G401.6 (cell line): ENCODE measurements at regions not wholly inside any gene's neighbourhood (a gene's known extent, or its start where the extent isn't known, plus 50 kb on each side); places are given as distances from the start of the nearest gene placed in this dataset.
"Not testable (repeated sequence)": the region's sequence is repeated elsewhere in the genome, so short reads cannot be mapped to it uniquely, and the experiment has no call there.

Experiments used
- FAIRE-seq: peaks from 2 replicates; lab custom pipeline; 2012; peaks lifted over from hg19 to GRCh38; lab: Jason Lieb, UNC

DNA sequence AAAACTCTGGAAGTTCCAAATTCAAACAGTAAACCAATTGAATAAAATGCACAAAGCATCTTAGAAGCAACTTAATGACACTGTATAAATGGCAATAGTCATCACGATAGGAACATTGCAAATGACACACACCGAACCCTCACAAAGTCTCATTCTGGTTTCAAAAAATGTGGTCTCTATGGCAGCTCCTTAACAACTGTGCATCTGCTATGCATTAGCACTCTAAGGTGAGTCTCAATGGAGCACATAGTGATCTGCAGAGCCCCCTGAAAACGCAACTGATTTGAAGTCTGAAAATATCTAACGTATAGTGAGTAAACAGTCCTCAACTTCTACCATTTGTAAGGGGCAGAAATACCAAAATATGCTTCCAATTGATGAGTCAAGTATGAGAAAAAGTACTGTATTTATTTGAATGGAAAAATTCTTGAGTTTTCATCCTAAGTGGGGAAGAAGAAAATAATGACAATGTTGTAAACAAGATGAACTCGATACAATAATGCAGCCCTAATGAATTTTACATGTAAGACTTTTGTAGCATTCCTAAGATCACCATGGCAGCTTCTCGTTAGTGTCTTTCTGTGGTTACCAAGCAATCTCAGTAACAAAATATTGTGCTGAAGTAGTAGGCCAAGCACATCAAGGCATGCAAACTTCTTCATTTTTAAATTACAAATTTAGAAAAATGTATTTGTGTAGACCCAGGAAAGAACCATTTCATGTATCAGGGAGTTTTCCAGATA, 517.5 kb upstream of the FAM174A start:
- FAIRE-seq = no peak

DNA sequence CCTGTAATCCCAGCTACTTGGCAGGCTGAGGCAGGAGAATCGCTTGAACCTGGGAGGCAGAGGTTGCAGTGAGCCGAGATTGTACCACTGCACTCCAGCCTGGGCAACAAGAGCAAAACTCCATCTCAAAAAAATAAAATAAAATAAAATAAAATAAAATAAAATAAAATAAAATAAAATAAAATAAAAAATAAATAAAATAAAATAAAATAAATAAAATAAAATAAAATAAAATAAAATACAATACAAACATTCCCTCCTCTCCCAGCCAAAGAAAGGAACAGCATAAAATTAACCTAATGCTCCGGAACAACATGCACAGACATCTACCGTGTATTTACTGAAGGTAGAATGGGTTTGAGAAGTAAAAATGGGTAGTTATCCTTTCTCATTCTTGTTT, 521.9 kb upstream of the FAM174A start:
- FAIRE-seq = not testable (repeated sequence)

DNA sequence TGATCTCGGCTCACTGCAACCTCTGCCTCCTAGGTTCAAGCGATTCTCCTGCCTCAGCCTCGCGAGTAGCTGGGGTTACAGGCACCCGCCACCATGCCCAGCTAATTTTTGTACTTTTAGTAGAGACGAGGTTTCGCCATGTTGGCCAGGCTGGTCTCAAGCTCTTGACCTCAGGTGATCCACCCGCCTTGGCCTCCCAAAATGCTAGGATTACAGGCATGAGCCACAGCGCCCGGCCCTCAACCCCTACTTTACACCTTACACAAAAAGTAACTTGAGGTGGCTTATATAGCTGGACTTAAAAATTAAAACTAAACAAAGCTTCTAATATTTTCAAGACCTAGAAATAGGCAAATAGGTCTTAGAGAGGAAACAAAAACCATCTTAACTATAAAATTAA, 524.0 kb upstream of the FAM174A start:
- FAIRE-seq = not testable (repeated sequence)

DNA sequence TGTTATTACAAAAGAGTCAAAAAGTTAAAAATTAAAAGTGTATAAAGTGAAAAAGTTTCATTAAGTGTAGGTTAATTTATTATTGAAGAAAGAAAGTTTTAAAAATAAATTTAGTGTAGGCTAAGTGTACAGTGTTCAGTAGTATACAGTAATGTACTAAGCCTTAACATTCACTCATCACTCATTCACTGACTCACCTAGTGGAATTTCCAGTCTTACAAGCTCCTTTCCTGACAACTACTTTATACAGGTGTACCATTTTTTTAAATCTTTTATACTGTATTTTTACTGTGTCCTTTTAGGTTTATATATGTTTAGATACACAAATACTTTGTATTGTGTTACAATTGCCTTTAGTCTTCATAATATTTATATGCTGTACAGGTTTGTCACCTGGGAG, 530.2 kb upstream of the FAM174A start:
- no peak for FAIRE-seq

DNA sequence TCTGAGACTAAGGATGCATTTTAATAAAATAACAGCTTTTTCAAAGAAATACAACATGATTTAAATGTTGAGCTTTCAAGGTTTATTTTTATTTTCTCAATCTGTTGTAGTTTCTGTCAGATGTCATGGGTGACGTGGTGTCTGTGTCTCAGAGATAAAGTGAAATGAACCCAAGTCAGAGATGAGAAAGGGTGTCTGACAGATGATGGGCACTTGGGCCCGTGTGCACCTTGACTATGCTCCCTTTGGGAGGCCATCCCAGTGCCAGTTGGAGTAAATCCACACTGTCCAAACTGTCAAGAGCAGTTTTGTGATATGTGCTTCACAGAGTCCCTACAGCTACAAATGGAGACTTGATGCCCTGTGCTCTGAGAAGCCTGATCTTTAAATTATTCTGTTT, 536.9 kb upstream of the FAM174A start:
- FAIRE-seq = no peak

DNA sequence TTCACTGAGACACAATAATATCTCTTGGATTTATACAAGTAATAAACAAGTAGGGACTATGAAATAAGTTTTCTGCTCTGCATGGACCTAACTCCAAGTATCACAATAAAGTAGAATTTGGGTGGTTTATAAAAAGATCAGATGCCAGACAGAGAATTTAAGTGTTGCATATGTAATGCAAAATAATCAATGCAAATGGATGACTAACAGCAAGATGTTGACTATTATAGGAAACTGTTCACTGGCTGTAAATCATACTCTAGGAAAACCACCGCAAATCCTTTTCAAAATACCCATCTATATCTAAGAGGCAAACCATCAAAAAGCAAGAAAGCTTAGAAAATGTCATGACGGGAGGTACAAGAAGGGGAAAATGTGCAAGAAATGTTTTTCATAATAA, 539.8 kb upstream of the FAM174A start:
- no peak for FAIRE-seq

DNA sequence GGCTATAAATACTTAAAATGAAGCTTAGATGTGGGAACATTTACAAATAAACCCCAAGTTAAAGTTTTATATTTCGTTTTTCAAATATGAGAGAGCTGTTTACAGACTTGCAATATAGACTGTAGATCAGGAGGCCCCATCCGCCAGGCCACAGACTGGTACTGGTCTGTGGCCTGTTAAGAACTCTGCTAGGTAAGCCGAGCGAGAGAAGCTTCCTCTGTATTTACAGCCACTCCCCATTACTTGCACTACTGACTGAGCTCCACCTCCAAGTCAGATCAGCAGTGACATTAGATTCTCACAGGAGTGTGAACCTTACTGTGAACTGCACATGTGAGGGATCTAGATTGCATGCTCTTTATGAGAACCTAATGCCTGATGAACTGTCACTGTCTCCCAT, 561.4 kb upstream of the FAM174A start:
- no peak for FAIRE-seq

DNA sequence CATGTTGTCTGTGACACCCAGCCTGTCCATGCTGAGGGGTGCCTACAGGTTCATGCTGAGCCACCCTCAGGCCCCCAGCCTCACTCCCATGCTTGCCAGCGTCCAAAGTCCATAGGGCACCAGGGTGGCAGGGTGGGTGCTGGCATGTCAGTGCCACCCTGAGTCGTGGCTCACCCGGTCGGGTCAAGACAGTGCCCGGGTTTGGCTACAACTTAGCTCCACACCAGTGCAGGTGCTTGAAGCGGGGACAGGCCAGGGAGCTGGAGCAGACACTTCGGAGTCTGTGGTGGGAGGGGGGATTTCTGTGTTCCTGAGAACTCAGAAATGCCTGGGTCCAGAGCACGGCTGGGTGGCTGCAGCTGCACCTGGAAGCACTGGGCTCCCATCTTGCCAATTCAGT, 579.2 kb upstream of the FAM174A start:
- no peak for FAIRE-seq

DNA sequence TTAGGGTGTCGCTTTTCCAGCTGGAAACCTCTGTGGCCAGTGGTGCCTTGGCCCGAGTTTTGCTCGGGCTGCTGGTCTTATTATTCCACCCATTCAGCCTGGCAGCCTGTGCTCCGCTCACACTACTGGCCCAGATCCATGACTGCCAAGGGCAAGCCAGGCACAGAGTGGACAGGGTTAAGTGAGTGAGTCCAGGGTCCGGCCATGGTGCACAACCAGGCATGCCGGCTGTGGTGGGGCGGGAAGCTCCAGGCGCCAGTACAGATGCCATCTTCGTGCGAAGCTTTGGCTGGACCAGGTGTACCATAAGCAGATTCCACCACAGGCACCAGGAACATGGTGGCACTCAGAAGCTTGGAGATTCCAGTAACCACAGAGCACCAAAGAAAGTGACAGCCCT, 580.2 kb upstream of the FAM174A start:
- no peak for FAIRE-seq

DNA sequence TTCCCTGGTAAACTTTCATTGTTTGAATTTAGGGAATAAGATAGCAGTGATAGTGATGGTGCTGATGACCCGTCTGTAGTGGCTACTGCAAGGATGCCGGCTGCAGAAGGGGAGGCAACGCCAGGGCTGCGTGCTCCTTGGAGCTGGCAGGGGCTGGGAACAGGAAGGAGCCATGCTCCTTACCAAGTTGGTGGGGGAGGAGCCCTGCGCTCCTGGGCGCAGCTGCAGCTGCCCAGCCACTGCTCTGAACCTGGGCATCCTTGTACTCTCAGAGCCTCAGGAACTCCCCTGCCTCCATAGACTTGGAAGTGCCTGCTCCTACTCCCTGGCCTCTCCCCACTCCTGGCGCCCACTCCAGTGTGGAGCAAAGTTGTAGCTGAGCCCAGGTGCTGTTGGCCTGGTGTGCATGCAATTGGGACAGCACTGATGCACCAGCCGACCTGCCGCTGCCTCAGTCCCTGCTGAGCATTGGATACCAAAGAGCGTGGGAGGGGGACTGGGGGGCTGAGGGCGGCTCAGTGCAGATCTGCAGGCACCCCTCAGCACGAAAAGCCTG, 585.1 kb upstream of the FAM174A start:
- FAIRE-seq = no peak

DNA sequence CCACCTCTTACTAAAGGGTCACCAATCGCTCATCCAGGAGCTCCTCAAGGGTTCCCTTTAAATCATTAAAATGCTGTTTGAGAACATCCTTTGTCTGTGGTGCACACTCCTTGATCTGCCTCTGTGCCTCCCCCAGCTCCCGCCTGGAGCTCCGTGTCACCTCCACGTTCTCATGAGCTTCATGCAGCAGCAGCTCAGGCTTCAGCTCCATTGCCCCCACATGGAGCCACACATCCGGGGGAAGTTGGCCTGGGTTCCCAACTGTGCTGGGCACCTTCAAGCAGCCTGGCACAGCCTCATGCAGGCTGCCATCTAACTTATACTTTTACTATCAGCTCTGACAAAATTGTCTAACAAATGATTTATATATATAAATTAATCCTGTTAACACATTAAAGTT, 585.8 kb upstream of the FAM174A start:
- no peak for FAIRE-seq

DNA sequence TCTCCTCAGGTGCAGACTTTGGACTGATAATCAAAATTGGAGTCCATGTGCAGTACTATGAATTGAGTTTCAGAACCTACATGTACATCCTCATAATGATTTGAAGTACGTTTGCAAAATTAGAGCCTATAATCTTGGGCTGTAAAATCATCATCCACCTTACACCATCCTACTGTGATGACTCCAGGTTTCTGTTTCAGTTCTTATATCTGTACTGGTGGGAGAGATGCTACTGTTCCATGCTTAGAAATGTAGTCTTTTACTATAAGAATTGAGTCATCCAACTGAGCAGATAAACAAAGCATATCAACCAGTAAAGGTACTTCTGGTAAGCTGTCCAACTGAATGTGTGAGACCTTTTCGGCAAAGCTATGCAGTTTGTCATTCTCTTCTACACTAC, 586.3 kb upstream of the FAM174A start:
- no peak for FAIRE-seq

DNA sequence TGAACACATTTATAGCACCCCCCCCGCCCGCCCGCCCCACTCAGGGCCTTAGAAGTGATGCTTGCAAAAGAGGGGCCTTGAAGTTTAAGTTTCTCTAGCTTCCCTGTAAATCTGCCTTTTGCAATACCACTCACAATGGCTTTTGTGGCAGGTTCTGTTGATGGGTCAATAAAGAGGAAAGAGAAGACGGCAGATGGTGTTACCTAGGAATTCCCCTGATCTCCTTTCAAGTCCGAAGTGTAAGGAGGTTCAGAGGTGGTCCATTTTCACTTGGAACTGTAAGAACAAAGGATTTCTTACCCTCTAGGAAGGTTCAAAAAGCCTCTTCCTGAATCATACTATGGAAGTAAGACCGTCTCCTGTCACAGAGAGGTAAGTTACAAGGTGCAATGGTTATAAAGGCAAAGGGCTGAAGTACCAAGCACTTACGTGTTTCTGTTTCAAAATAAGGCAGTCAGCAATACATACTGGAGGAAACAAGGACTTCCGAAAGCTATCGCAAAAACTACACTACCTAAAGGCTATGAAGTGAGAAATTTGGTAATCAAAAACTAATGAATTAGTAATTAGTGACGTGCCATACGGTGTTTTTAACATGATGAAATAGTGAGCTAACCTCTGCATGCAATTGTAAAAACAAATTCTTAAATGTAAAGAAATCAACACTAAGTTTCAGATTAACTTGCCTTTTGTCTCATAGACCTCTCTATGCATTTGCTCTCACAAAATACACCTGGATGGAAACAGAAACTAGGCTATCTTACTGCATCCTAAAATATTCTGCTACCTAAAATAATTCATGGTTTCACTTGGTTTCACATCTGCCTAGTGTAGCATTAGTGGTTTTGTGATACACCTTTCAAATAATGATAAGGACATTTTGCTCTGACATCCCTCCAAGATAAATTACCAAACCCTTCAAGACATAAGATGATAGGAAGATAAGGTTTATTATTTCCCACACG, 589.4 kb upstream of the FAM174A start:
- FAIRE-seq = no peak

DNA sequence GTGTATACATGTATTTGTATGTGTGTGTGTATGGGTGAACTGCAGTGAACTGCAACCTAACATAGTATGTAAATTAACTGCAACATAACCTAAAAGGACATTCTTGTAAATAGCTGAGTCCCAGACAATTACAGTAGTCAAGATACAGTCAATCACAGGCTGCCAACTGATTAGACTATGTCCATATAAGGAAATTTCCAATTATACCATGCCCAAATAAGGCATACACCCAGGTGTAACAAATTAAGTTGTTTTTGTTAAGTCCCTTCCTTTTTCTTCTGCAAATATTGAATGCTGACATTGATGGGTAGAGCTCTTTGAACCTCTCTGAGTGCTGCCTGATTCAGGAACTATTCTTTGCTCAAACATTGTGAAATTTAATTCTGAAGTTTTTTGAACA, 594.6 kb upstream of the FAM174A start:
- no peak for FAIRE-seq

DNA sequence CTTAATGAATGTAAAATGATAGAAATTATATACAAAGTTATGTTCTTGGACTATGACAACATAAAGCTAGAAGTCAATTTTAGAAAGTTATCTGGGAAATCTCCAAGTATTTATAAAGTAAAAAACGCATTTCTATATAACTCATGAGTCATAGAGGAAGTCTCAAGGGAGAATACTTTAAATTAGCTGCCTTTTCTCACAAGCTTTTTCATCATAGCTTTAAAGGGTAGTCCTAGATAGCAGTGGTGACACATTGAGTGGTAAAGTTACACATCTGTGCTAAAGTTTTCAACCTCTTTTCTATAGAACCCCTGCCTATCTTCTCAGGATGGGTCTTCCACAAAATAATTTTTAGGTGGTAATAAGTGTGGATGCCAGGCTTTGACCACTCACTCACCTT, 598.3 kb upstream of the FAM174A start:
- no peak for FAIRE-seq

DNA sequence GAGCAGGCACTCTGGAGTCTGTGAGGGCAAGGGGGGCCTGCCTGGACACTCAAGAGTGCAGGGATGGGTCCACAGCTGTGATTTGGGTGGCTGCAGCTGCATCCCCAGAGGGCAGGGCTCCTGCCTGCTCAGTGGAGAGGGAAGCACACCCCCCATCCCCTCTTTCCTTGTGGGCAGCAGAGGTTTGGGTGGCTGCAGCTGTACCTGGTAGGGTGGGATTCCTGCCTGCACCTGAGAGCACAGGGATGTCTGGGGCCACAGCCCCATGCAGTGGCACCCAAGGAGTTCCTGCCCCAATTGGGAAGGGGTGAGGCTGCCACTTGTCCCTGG, 605.4 kb upstream of the FAM174A start:
- no peak for FAIRE-seq

DNA sequence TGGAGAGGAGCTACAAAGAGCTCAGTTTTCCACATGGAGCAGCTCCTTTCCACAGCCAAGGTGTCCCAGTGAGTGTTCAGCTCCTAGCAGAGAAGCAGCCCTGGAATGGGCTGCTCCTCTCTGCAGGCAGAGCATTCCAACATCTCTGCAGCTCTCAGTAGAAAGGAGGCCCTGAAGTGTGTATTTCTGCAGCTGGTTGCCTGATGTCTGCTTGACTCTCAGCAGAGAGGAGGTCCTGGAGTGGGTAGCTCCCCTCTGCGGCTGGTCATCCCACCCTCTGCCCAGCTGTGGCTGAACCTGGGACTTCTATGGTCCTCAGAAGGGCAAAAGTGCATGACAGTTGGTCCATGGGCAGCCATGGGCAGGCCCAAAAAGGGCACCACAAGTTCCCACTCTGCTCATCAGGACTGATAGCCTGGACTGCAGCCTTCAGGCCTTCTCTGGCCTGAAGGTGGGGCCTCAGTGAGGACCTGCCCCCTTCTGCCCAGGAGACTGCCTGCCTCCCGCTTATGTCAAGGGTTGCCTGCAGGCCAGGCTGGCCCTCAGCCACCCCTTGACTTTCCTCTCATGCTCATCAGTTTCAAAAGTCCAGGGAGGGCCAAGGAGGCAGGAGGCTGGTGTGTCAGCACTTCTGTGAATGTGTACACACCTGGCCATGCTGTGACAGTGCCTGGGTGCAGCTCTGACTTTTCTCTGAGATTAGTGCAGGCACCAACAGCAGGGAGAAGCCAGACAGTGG, 605.9 kb upstream of the FAM174A start:
- FAIRE-seq = no peak

DNA sequence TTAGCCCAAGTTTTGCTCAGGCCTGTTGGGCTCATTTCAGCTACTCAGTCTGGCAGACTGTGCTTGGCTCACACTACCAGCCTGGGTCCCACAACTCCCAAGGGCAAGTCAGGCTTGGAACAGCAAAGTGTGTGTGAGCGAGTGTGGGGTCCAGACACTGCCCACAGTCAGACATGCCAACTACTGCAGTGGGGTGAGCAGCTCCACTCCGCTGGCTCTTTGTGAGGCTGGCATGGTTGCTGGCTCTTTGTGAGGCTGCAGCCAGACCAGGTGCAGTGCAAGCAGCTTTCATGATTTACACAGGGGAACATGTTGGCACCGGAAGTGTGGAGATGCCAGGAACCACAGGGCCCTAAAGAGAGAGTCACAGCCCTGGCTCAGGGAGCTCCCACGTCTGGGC, 606.7 kb upstream of the FAM174A start:
- FAIRE-seq = no peak

DNA sequence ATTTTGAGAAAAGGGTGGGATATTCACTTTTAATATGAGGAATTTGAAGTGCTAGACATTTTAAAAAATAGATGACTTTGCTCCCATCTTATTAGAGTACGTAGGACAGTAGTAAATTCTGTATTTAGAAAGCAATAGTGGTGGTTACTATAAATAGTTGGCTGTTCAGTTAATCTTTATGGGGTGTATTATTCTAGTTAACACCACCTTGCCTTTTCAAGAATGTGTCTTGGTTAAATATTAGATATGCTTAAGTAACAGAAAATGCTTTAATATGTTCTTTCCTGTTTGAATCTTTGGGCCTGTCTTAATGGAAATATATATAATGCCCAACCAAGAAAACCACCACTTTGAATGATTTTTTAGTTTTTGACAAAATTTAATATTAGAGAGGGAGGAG, 608.7 kb upstream of the FAM174A start:
- no peak for FAIRE-seq

DNA sequence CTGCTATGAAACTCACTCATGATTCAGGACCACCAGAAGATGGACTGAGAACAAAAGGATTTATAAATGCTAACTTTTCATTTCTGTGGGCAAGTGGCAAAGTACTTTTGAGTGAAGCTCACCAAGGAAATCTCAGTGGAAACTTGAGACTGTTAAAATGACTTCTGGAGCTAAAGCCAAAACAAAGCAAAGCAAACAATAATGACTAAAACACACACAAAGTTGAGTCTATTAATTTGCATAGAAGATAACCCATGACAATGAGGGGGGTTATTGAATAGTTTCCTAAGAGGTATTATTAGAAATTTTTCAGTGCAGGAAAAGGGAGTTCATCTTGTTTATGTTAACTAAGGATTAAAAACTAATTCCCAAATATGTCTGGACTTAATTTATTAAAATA, 612.8 kb upstream of the FAM174A start:
- FAIRE-seq = no peak

DNA sequence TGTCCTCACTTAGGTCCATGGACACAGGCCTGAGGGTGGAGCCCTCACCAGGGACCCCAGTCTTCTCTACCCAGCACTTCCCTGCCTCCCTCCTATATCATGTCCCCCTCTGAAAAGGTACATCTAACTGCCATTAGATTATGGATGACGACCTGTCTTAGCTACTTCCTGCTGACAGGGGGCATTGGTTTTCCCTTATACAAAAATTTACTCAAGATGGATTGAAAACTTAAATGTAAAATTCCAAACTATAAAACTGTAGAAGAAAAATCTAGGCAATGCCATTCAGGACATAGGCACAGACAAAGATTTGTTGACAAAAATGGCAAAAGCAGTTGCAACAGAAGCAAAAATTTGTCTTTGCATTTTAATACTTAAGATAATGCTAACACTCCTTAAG, 623.2 kb upstream of the FAM174A start:
- no peak for FAIRE-seq

DNA sequence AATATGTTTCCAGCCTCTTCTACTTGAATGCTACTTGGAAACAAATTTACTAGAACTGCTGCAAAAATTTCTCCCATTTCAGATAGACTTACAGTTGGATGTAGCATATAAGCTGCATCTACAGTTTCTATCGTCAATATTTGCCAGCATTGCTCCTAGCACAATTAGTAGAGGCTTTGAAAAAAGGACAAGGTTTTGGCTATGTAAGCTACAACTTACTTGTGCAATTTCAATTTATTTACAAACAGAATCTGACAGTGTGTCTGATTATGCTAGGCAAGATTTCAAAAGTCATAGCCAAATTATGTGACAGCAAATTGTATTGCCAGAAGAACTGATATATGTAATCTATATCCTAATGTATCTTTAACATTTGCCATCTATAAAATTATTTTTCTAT, 628.4 kb upstream of the FAM174A start:
- FAIRE-seq = no peak

DNA sequence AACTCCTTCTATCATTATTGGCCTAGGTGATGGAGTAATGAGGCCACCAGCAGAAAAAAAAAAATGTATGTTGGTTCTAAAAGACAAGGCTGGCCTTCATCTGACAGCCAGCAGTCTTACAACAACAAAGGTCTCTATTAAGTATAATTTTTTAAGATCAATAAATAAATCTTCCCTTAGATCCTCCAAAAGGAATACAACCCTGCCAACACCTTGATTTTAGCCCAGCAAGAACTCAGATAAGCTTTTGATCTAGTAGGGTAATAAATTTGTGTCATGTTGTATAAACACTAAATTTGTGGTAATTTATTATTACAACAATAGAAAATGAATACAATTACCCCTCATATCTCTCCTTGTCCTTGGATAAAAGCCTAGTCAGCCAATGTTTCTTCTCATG, 633.2 kb upstream of the FAM174A start:
- FAIRE-seq = no peak
